Bronchial epithelial cell (primary cell): ENCODE measurements at regions not wholly inside any gene's neighbourhood (a gene's known extent, or its start where the extent isn't known, plus 50 kb on each side); places are given as distances from the start of the nearest gene placed in this dataset.
"Not testable (repeated sequence)": the region's sequence is repeated elsewhere in the genome, so short reads cannot be mapped to it uniquely, and the experiment has no call there.

Experiments used
- DNase-seq: peaks from one replicate; pipeline ENCODE4 v3.0.0-alpha.2; 2010; ENCODE audit warnings: low read depth
- FAIRE-seq: peaks from 2 replicates; lab custom pipeline; 2011; peaks lifted over from hg19 to GRCh38; lab: Jason Lieb, UNC
- H3K27me3 ChIP-seq: 2 replicates; pipeline ENCODE4 v1.5.1; 2011; ENCODE audit warnings: low read length; ENCODE audit not compliant: control insufficient read depth, insufficient read depth
- H3K36me3 ChIP-seq: 2 replicates; pipeline ENCODE4 v1.5.1; 2011; ENCODE audit warnings: low read length; ENCODE audit not compliant: control insufficient read depth, insufficient read depth
- H3K4me3 ChIP-seq: 2 replicates; pipeline ENCODE4 v1.5.1; 2011; ENCODE audit warnings: mild to moderate bottlenecking, low read depth, low read length, control low read depth
- CTCF ChIP-seq: IDR thresholded peaks from 2 replicates; pipeline ENCODE4 v1.5.1; 2011; ENCODE audit warnings: mild to moderate bottlenecking, moderate library complexity, low read length, control low read depth, inconsistent platforms; ENCODE audit not compliant: insufficient read depth, severe bottlenecking

GRCh38 chr11:45737056-45737455 lies 67.9 kb upstream of the SLC35C1 start:
- FAIRE-seq: peak; percentile 43
- TF ChIP-seq CTCF: no peak
- no peak overlapping the region for H3K4me3 ChIP-seq
- no peaks in the 10 kb centered on the region for H3K36me3 ChIP-seq
- no peaks in the 10 kb centered on the region for H3K27me3 ChIP-seq
- DNase-seq: peak; percentile 97

DNA sequence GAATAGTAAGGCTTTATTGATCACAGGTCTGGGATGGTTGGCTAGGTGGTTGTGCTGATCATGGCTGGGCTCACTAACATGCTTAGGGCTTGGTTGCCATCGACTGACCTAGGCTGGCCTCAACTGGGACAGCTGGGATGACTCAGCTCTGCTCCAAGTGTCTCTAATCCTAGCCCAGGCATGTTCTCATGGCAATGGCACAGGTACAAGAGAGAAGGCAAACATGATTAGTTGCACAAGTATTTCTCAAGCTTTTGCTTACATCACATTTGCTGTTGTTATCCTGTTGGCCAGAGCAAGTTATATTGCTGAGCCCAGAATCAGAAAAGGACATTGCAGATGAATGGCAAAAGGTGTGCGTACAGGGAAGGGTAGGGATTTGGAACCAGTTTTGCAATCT lies 68.5 kb upstream of the SLC35C1 start:
- DNase-seq: peak; percentile 100
- no peak for TF ChIP-seq CTCF
- Histone ChIP-seq H3K4me3 (no peak overlapping the region), H3K27me3 (no peaks in the 10 kb centered on the region), H3K36me3 (no peaks in the 10 kb centered on the region)
- peak; percentile 99 for FAIRE-seq

DNA sequence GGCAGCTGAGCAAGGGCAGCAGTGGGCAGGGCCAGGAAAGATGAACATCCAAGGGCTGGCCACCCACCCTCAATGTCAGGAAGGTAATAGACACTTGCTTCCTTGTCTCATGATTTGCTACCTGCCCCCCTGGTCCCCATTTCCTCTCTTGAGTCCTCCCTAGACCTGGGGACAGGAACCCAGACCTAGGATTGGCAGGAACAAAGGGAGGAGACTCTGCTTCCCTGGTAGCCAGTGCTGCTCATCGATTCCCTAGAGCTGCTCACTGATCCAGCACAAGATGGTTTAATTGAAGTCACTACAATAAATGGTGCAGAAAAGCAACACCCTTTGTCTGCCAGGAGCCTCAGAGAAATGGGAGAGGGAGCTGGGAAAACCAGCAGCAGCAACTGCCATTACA lies 67.8 kb upstream of the CHST1 start:
- no peak overlapping the region for H3K4me3 ChIP-seq

DNA sequence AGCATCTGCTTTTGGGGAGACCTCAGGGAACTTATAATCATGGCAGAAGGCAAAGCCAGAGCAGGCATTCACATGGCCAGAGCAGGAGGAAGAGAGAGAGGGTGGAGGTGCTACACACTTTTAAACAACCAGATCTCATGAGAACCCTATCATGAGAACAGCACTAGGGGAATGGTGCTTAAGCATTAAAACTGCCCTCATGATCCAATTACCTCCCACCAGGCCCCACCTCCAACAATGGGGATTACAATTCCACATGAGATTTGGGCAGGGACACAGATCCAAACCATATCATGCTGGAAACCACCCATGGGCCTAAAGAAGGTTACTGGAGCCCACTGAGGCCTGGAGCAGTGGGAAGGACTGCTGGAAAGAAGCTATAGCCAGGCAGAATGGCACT lies 66.9 kb upstream of the CHST1 start:
- H3K27me3 ChIP-seq: no peaks in the 10 kb centered on the region
- no peak for TF ChIP-seq CTCF
- FAIRE-seq: no peak
- no peak overlapping the region for H3K4me3 ChIP-seq
- no peaks in the 10 kb centered on the region for H3K36me3 ChIP-seq
- no peak for DNase-seq

More for the DNA sequence above, 67.8 kb upstream of the CHST1 start:
- no peak for TF ChIP-seq CTCF
- FAIRE-seq: no peak
- DNase-seq: no peak
- H3K27me3 ChIP-seq: no peaks in the 10 kb centered on the region
- H3K36me3 ChIP-seq: no peaks in the 10 kb centered on the region

DNA sequence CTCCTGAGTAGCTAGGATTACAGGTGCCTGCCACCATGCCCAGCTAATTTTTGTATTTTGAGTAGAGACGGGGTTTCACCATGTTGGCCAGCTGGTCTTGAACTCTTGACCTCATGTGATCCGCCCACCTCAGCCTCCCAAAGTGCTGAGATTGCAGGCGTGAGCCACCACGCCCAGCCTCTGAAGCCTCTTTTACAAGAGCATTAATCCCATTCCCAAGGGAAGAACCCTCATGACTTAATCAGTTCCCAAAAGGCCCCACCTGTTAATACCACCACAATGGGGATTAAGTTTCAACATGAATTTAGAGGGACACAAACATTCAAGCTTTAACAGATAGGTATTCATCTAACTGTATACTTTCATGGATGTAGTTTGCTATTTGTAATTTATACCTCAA lies 65.7 kb upstream of the CHST1 start:
- not testable (repeated sequence) for H3K27me3 ChIP-seq, FAIRE-seq, DNase-seq, H3K4me3 ChIP-seq, H3K36me3 ChIP-seq

DNA sequence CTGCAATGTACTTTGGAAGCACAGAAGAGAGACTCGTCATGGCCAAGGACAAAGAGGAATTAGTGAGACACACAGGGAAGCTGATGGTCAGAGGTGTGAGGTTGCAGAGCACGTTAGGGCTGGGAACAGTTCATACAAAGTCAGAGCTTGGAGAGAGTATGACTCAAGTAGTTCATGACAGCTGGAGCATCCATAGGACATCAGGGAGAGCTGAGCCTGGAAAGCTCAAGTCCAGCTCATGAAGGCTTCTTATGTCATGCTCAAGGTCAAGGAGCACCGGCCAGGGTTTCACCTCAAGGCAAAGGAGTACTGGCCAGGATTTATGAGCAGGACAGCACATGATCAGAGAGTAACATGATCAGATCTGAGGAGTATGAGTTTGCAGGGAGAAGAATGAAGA lies 64.6 kb upstream of the CHST1 start:
- Histone ChIP-seq H3K36me3 (no peaks in the 10 kb centered on the region), H3K27me3 (no peaks in the 10 kb centered on the region), H3K4me3 (no peak overlapping the region)
- TF ChIP-seq CTCF: no peak
- FAIRE-seq (peak; percentile 89), DNase-seq (no peak)
